ENCODE measurements at regions not wholly inside any gene's neighbourhood (a gene's known extent, or its start where the extent isn't known, plus 50 kb on each side); places are given as distances from the start of the nearest gene placed in this dataset.
A peak's percentile ranks its signal among the peaks of the same experiment; 100 is the strongest.

DNA sequence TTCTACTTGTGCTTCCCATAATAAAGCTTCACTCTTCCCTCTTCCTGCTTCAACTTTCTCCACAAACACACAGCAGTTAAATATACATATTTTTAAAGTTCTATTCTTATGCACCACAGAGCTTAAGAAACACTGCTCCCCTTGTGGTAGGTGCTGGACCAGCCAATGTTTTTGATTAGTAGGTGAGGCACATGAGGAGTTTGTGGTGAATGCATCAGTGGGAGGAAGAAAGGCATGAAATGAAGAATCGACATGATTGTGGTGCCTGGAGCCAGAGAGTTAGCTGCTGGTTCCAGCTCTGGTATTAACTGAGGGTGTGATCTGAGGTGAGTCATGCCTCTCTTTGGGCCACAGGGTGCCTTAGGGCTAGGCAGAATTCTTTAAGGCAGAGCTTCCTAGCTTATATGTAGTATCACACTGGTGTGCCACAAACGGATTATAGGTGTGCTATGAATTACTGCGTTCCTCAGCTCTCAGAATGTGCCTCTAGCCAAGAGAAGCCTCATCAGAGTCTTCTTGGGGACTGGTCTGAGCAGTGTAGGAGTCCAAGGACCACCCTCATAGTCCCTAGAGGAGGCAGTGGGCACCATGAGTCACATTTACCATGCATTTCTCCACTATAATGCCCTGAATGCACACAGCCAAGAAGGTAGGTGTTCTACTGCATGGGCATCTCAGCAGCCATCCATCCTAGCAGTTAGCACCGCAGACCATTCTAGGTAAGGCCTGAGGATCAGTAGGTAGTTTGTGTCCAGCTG is 97.4 kb upstream of the SGIP1 start:
- TF ChIP-seq, protein P1, sequence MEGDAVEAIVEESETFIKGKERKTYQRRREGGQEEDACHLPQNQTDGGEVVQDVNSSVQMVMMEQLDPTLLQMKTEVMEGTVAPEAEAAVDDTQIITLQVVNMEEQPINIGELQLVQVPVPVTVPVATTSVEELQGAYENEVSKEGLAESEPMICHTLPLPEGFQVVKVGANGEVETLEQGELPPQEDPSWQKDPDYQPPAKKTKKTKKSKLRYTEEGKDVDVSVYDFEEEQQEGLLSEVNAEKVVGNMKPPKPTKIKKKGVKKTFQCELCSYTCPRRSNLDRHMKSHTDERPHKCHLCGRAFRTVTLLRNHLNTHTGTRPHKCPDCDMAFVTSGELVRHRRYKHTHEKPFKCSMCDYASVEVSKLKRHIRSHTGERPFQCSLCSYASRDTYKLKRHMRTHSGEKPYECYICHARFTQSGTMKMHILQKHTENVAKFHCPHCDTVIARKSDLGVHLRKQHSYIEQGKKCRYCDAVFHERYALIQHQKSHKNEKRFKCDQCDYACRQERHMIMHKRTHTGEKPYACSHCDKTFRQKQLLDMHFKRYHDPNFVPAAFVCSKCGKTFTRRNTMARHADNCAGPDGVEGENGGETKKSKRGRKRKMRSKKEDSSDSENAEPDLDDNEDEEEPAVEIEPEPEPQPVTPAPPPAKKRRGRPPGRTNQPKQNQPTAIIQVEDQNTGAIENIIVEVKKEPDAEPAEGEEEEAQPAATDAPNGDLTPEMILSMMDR (IDR thresholded peaks at IDR 0.05; ENCODE audit: low read length), result peak; percentile 80
- TF ChIP-seq EZH2 (IDR thresholded peaks at IDR 0.05; ENCODE audit: borderline replicate concordance, low read length), result no peak

All from OCI-LY1 (cell line).